ENCODE measurements at regions not wholly inside any gene's neighbourhood (a gene's known extent, or its start where the extent isn't known, plus 50 kb on each side); places are given as distances from the start of the nearest gene placed in this dataset.

GRCh38 chr2:225781145-225781544, 381.6 kb downstream of the NYAP2 start (continued):
- TF ChIP-seq, protein P1, sequence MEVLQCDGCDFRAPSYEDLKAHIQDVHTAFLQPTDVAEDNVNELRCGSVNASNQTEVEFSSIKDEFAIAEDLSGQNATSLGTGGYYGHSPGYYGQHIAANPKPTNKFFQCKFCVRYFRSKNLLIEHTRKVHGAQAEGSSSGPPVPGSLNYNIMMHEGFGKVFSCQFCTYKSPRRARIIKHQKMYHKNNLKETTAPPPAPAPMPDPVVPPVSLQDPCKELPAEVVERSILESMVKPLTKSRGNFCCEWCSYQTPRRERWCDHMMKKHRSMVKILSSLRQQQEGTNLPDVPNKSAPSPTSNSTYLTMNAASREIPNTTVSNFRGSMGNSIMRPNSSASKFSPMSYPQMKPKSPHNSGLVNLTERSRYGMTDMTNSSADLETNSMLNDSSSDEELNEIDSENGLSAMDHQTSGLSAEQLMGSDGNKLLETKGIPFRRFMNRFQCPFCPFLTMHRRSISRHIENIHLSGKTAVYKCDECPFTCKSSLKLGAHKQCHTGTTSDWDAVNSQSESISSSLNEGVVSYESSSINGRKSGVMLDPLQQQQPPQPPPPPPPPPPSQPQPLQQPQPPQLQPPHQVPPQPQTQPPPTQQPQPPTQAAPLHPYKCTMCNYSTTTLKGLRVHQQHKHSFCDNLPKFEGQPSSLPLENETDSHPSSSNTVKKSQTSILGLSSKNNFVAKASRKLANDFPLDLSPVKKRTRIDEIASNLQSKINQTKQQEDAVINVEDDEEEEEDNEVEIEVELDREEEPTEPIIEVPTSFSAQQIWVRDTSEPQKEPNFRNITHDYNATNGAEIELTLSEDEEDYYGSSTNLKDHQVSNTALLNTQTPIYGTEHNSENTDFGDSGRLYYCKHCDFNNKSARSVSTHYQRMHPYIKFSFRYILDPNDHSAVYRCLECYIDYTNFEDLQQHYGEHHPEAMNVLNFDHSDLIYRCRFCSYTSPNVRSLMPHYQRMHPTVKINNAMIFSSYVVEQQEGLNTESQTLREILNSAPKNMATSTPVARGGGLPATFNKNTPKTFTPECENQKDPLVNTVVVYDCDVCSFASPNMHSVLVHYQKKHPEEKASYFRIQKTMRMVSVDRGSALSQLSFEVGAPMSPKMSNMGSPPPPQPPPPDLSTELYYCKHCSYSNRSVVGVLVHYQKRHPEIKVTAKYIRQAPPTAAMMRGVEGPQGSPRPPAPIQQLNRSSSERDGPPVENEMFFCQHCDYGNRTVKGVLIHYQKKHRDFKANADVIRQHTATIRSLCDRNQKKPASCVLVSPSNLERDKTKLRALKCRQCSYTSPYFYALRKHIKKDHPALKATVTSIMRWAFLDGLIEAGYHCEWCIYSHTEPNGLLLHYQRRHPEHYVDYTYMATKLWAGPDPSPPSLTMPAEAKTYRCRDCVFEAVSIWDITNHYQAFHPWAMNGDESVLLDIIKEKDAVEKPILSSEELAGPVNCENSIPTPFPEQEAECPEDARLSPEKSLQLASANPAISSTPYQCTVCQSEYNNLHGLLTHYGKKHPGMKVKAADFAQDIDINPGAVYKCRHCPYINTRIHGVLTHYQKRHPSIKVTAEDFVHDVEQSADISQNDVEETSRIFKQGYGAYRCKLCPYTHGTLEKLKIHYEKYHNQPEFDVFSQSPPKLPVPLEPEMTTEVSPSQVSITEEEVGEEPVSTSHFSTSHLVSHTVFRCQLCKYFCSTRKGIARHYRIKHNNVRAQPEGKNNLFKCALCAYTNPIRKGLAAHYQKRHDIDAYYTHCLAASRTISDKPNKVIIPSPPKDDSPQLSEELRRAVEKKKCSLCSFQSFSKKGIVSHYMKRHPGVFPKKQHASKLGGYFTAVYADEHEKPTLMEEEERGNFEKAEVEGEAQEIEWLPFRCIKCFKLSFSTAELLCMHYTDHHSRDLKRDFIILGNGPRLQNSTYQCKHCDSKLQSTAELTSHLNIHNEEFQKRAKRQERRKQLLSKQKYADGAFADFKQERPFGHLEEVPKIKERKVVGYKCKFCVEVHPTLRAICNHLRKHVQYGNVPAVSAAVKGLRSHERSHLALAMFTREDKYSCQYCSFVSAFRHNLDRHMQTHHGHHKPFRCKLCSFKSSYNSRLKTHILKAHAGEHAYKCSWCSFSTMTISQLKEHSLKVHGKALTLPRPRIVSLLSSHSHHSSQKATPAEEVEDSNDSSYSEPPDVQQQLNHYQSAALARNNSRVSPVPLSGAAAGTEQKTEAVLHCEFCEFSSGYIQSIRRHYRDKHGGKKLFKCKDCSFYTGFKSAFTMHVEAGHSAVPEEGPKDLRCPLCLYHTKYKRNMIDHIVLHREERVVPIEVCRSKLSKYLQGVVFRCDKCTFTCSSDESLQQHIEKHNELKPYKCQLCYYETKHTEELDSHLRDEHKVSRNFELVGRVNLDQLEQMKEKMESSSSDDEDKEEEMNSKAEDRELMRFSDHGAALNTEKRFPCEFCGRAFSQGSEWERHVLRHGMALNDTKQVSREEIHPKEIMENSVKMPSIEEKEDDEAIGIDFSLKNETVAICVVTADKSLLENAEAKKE (CRISPR knock-in tag; IDR thresholded peaks at IDR 0.05): no peak
- no peak for TF ChIP-seq ETS1 (IDR thresholded peaks at IDR 0.05)
- TF ChIP-seq, protein P2, sequence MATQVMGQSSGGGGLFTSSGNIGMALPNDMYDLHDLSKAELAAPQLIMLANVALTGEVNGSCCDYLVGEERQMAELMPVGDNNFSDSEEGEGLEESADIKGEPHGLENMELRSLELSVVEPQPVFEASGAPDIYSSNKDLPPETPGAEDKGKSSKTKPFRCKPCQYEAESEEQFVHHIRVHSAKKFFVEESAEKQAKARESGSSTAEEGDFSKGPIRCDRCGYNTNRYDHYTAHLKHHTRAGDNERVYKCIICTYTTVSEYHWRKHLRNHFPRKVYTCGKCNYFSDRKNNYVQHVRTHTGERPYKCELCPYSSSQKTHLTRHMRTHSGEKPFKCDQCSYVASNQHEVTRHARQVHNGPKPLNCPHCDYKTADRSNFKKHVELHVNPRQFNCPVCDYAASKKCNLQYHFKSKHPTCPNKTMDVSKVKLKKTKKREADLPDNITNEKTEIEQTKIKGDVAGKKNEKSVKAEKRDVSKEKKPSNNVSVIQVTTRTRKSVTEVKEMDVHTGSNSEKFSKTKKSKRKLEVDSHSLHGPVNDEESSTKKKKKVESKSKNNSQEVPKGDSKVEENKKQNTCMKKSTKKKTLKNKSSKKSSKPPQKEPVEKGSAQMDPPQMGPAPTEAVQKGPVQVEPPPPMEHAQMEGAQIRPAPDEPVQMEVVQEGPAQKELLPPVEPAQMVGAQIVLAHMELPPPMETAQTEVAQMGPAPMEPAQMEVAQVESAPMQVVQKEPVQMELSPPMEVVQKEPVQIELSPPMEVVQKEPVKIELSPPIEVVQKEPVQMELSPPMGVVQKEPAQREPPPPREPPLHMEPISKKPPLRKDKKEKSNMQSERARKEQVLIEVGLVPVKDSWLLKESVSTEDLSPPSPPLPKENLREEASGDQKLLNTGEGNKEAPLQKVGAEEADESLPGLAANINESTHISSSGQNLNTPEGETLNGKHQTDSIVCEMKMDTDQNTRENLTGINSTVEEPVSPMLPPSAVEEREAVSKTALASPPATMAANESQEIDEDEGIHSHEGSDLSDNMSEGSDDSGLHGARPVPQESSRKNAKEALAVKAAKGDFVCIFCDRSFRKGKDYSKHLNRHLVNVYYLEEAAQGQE (IDR thresholded peaks at IDR 0.05; ENCODE audit: unreplicated experiment): no peak
- TF ChIP-seq STAT1 (IDR thresholded peaks at IDR 0.05; ENCODE audit: unreplicated experiment): no peak
- no peak for TF ChIP-seq POLR2AphosphoS5 (IDR thresholded peaks at IDR 0.05; ENCODE audit: low read depth)
- no peak for TF ChIP-seq JUNB (IDR thresholded peaks at IDR 0.05; ENCODE audit: unreplicated experiment)
- TF ChIP-seq EZH2 (IDR thresholded peaks at IDR 0.05; ENCODE audit: low read depth, unreplicated experiment): no peak
- TF ChIP-seq NANOG (IDR thresholded peaks at IDR 0.05; ENCODE audit: borderline replicate concordance): no peak
